GM12878 (cell line): ENCODE measurements at regions not wholly inside any gene's neighbourhood (a gene's known extent, or its start where the extent isn't known, plus 50 kb on each side); places are given as distances from the start of the nearest gene placed in this dataset.

Experiments
- ATAC-seq: fragments of 200-7000 bp; cut with Tn5 transposase; 3 replicates; pipeline ENCODE4 v1.9.1; 2020; ENCODE audit warnings: mild to moderate bottlenecking, moderate library complexity
- BruUV-seq: library from RNA; stranded (reverse); fragments of 400-500 nt; replicated peaks from 2 replicates; lab custom pipeline; 2021; lab: Mats Ljungman, UMichigan
- CTCF ChIA-PET: fragments of 300-600 bp; sonication (Branson Sonifier 250); formaldehyde crosslinking; extraction: SDS; loops from one replicate; lab custom pipeline; 2021; ENCODE audit warnings: inconsistent platforms; lab: Yijun Ruan, JAX
- POLR2A ChIA-PET: fragments of 350-600 bp; formaldehyde crosslinking; extraction: SDS; loops from one replicate; lab custom pipeline; 2021; ENCODE audit warnings: inconsistent platforms; lab: Charles Lee
- RAD21 ChIA-PET: fragments of 300-600 bp; sonication (Branson Sonifier 250); formaldehyde crosslinking; loops from one replicate; lab custom pipeline; 2023; ENCODE audit warnings: antibody characterized with exemption; ENCODE audit not compliant: unreplicated experiment; lab: Charles Lee
- SMC1A ChIA-PET: fragments of 300-600 bp; sonication (Branson Sonifier 250); formaldehyde crosslinking; loops from one replicate; lab custom pipeline; 2023; ENCODE audit not compliant: unreplicated experiment, uncharacterized antibody; lab: Charles Lee
- DNase-seq: peaks from one replicate; pipeline ENCODE4 v3.0.0-alpha.2; 2011; ENCODE audit warnings: low read depth, low spot score
- FAIRE-seq: peaks from 3 replicates; lab custom pipeline; 2011; peaks lifted over from hg19 to GRCh38; lab: Jason Lieb, UNC
- H2AFZ ChIP-seq: 2 replicates; pipeline ENCODE4 v1.6.0; 2011; ENCODE audit warnings: low read depth, low read length, control low read depth; ENCODE audit not compliant: control insufficient read depth
- H3K27ac ChIP-seq: 2 replicates; pipeline ENCODE4 v1.5.1; 2011; ENCODE audit warnings: control low read depth; ENCODE audit not compliant: control insufficient read depth, insufficient read depth
- H3K27me3 ChIP-seq, 2 experiments: replicated peaks in 1 of 2; 2 replicates each; pipeline versions ENCODE4 v1.6.0 to v1.6.1; 2011; ENCODE audit warnings: low read length in 1 of 2; ENCODE audit not compliant: control insufficient read depth in 2 of 2, insufficient read depth in 2 of 2
- H3K36me3 ChIP-seq, 2 experiments: 2 replicates each; pipeline ENCODE4 v1.5.1; 2011; ENCODE audit warnings: low read length in 1 of 2; ENCODE audit not compliant: control insufficient read depth in 2 of 2, insufficient read depth in 2 of 2
- H3K4me1 ChIP-seq: 2 replicates; pipeline ENCODE4 v1.6.1; 2011; ENCODE audit warnings: mild to moderate bottlenecking, low read length, moderate library complexity, mixed read lengths; ENCODE audit not compliant: control insufficient read depth, insufficient read depth
- H3K4me2 ChIP-seq: 2 replicates; pipeline ENCODE4 v1.6.0; 2011; ENCODE audit warnings: control low read depth; ENCODE audit not compliant: control insufficient read depth, insufficient read depth
- H3K4me3 ChIP-seq: fragments of 200-600 bp; sonication (generic); 2 replicates; pipeline ENCODE4 v1.5.1; 2016
- H3K79me2 ChIP-seq: 2 replicates; pipeline ENCODE4 v1.6.0; 2011; ENCODE audit warnings: low read length; ENCODE audit not compliant: control insufficient read depth, insufficient read depth
- H3K9ac ChIP-seq: 2 replicates; pipeline ENCODE4 v1.8.0; 2011; ENCODE audit warnings: low read length, control low read depth, mixed read lengths; ENCODE audit not compliant: control insufficient read depth, insufficient read depth
- H3K9me3 ChIP-seq: replicated peaks from 3 replicates; pipeline ENCODE4 v1.5.1; 2011; ENCODE audit warnings: mild to moderate bottlenecking, low read length; ENCODE audit not compliant: control insufficient read depth, insufficient read depth
- H4K20me1 ChIP-seq: 2 replicates; pipeline ENCODE4 v1.6.0; 2011; ENCODE audit not compliant: control insufficient read depth, insufficient read depth
- ATF2 ChIP-seq: IDR thresholded peaks from 2 replicates; pipeline ENCODE4 v1.6.1; 2012; ENCODE audit warnings: low read length, inconsistent platforms
- BACH1 ChIP-seq: fragments of 450-650 bp; IDR thresholded peaks from 2 replicates; pipeline ENCODE4 v1.6.1; 2017; ENCODE audit warnings: mild to moderate bottlenecking, borderline replicate concordance
- CBX3 ChIP-seq: fragments of 200-600 bp; sonication (generic); IDR thresholded peaks from 2 replicates; pipeline ENCODE4 v1.6.1; 2016; ENCODE audit warnings: low read depth, borderline replicate concordance
- ESRRA ChIP-seq: IDR thresholded peaks from 2 replicates; pipeline ENCODE4 v1.6.1; 2012; ENCODE audit warnings: mild to moderate bottlenecking, low read length, improper control_type of control experiment
- MEF2B ChIP-seq: fragments of 450-650 bp; IDR thresholded peaks from 2 replicates; pipeline ENCODE4 v1.6.1; 2018; ENCODE audit warnings: mild to moderate bottlenecking, moderate library complexity; ENCODE audit not compliant: partially characterized antibody, poor library complexity, severe bottlenecking
- NR2F1 ChIP-seq: fragments of 450-650 bp; conservative IDR thresholded peaks from 2 replicates; pipeline ENCODE4 v1.6.1; 2017; ENCODE audit warnings: mild to moderate bottlenecking
- POLR2AphosphoS5 ChIP-seq: IDR thresholded peaks from 2 replicates; pipeline ENCODE4 v1.6.1; 2011; ENCODE audit warnings: mild to moderate bottlenecking, low read length, inconsistent platforms
- RELA ChIP-seq: fragments of 450-650 bp; IDR thresholded peaks from 2 replicates; pipeline ENCODE4 v1.8.0; 2014; ENCODE audit warnings: borderline replicate concordance; ENCODE audit not compliant: partially characterized antibody
- SMAD5 ChIP-seq: IDR thresholded peaks from 2 replicates; pipeline ENCODE4 v1.6.1; 2016; ENCODE audit warnings: antibody characterized with exemption, low read depth
- SMC3 ChIP-seq: IDR thresholded peaks from 2 replicates; pipeline ENCODE4 v1.6.1; 2011; ENCODE audit warnings: low read length, improper control_type of control experiment, borderline replicate concordance
- SPI1 ChIP-seq: IDR thresholded peaks from 2 replicates; pipeline ENCODE4 v1.6.1; 2011; ENCODE audit warnings: low read depth, mild to moderate bottlenecking, low read length, moderate library complexity, borderline replicate concordance; ENCODE audit not compliant: insufficient read depth
- STAT3 ChIP-seq: IDR thresholded peaks from 2 replicates; pipeline ENCODE4 v1.6.1; 2011; ENCODE audit warnings: low read depth, low read length, improper control_type of control experiment
- SUZ12 ChIP-seq: fragments of 200-600 bp; sonication (generic); IDR thresholded peaks from one replicate; pipeline ENCODE4 v1.6.1; 2018; ENCODE audit warnings: antibody characterized with exemption, mild to moderate bottlenecking; ENCODE audit not compliant: unreplicated experiment
- WGBS: methylation state at CpG from one replicate; pipeline ENCODE4 v1.1.6; 2016; ENCODE audit warnings: low lambda C conversion rate; ENCODE audit not compliant: insufficient replicate concordance, insufficient coverage; ENCODE audit errors: missing lambda C conversion rate; 5-methylcytosine and 5-hydroxymethylcytosine counted together
- in situ Hi-C: fragments of 300-500 bp; cut with MboI; formaldehyde crosslinking; loops from 9 replicates; pipeline ENCODE4 v1.14.3; 2018; ENCODE audit warnings: mixed read lengths
- intact Hi-C: fragments of 100-400 bp; cut with micrococcal nuclease; formaldehyde crosslinking; loops from one replicate; pipeline ENCODE4 v1.14.2; 2022; ENCODE audit not compliant: unreplicated experiment
- TF ChIP-seq, protein P1 (sequence below): fragments of 150-350 bp; IDR thresholded peaks from 2 replicates; pipeline ENCODE4 v1.6.1; 2014; ENCODE audit warnings: mild to moderate bottlenecking, low read depth, low read length

DNA sequence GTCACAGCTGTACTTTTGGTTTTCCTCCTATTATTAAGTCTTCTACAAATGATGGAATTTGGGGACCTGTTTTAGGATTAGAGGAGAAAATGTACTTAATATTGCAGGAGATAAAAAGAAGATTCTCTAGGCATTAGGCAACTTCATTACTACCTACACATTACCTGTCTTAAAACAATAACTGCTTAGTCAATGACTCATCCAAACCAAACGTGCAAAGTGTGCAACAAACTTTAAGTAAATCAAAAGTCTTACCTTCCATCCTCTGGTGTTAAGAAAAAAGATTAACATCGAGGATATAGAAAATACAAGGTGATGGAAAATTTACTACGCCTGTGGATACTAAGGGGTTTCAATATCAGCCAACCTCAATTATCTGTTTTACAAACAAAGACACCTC is 285.3 kb upstream of the KYNU start (continued):
- TF ChIP-seq SPI1 (no peak), CBX3 (no peak), RELA (no peak), STAT3 (no peak)

GRCh38 chr2:142591420-142591819 is 286.0 kb upstream of the KYNU start:
- no peak for FAIRE-seq
- H2AFZ ChIP-seq = no peak overlapping the region
- H3K4me2 ChIP-seq = no peak overlapping the region
- 62% methylated on average over 2 of the region's 2 CpGs for WGBS
- BruUV-seq = no TSS peak
- TF ChIP-seq POLR2AphosphoS5 = no peak
- TF ChIP-seq BACH1 = no peak
- TF ChIP-seq SMAD5 = no peak
- TF ChIP-seq, protein P1, sequence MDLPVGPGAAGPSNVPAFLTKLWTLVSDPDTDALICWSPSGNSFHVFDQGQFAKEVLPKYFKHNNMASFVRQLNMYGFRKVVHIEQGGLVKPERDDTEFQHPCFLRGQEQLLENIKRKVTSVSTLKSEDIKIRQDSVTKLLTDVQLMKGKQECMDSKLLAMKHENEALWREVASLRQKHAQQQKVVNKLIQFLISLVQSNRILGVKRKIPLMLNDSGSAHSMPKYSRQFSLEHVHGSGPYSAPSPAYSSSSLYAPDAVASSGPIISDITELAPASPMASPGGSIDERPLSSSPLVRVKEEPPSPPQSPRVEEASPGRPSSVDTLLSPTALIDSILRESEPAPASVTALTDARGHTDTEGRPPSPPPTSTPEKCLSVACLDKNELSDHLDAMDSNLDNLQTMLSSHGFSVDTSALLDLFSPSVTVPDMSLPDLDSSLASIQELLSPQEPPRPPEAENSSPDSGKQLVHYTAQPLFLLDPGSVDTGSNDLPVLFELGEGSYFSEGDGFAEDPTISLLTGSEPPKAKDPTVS = no peak
- TF ChIP-seq ESRRA = no peak
- TF ChIP-seq NR2F1 = no peak
- no peak for TF ChIP-seq ATF2
- no peak for TF ChIP-seq SPI1
- TF ChIP-seq SMC3 = no peak
- no peak for TF ChIP-seq SUZ12
- no peak for TF ChIP-seq MEF2B
- no peak overlapping the region for H3K27ac ChIP-seq
- ATAC-seq = no peak
- H4K20me1 ChIP-seq = no peaks in the 10 kb centered on the region
- no peaks in the 10 kb centered on the region for H3K9me3 ChIP-seq
- H3K9ac ChIP-seq = no peak overlapping the region
- no peaks in the 10 kb centered on the region for H3K79me2 ChIP-seq
- ChIA-PET CTCF (interaction anchor here (0.6 kb wide), 1 partner anchor 596 kb away, joined by 3 read pairs; no protein-coding TSS in a partner anchor), POLR2A (no interaction called here), SMC1A (interaction anchor here (0.5 to 1.5 kb wide), 2 partner anchors 15 to 287 kb away, joined by 3 read pairs; no protein-coding TSS in a partner anchor), RAD21 (no interaction called here)
- in situ Hi-C loops = no loop called here
- H3K4me3 ChIP-seq = no peak overlapping the region
- DNase-seq = no peak
- H3K36me3 ChIP-seq = no peaks in the 10 kb centered on the region
- intact Hi-C loops = no loop called here
- H3K27me3 ChIP-seq = no peaks in the 10 kb centered on the region
- peaks cover 6% of the 10 kb centered on the region for H3K4me1 ChIP-seq
